ENCODE measurements at regions not wholly inside any gene's neighbourhood (a gene's known extent, or its start where the extent isn't known, plus 50 kb on each side); places are given as distances from the start of the nearest gene placed in this dataset.

DNA sequence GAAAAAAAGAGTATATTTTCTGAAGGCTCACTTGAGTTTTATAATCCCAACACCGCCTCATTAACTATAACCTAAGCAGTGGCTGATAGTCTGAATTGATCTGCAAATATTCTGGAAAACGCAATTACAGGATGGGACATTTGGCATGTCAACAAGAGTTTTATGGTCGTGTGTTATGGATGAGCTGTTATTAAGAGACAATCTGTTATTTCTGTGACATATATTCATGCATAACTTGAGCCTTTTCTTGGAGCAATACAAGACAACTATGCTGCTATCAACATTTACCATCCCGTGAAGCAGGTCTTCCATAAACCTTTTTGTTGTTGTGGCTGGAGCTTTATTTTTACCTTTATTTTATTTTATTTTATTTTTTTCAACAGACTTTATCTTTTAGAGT is 164.4 kb downstream of the SCG2 start:
- no peak overlapping the region for H3K4me3 ChIP-seq (replicated peaks; ENCODE audit: low read depth, low read length)
- TF ChIP-seq, protein P1, sequence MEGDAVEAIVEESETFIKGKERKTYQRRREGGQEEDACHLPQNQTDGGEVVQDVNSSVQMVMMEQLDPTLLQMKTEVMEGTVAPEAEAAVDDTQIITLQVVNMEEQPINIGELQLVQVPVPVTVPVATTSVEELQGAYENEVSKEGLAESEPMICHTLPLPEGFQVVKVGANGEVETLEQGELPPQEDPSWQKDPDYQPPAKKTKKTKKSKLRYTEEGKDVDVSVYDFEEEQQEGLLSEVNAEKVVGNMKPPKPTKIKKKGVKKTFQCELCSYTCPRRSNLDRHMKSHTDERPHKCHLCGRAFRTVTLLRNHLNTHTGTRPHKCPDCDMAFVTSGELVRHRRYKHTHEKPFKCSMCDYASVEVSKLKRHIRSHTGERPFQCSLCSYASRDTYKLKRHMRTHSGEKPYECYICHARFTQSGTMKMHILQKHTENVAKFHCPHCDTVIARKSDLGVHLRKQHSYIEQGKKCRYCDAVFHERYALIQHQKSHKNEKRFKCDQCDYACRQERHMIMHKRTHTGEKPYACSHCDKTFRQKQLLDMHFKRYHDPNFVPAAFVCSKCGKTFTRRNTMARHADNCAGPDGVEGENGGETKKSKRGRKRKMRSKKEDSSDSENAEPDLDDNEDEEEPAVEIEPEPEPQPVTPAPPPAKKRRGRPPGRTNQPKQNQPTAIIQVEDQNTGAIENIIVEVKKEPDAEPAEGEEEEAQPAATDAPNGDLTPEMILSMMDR (IDR thresholded peaks at IDR 0.05; ENCODE audit: low read length, missing control alignments): no peak
- DNase-seq (ENCODE audit: low read depth): no peak

DNA sequence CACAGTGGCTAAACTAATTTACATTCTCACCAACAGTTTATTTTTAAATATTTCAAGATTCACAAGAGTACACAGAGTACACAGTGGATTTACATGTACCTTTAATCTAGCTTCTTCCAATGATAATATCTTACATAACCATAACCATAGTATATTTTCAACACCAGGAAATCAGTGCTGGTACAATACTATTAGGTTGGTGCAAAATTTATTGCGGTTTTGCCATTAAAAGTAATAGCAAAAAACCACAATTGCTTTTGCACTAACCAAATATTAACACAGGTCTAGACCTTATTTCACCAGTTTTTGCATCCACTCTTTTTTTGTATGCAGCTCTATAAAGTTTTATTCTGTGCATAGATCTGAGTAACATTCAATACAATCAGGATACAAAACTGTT is 163.0 kb downstream of the SCG2 start:
- TF ChIP-seq, protein P1 (IDR thresholded peaks at IDR 0.05; ENCODE audit: low read length, missing control alignments): no peak
- no peak overlapping the region for H3K4me3 ChIP-seq (replicated peaks; ENCODE audit: low read depth, low read length)
- no peak for DNase-seq (ENCODE audit: low read depth)

DNA sequence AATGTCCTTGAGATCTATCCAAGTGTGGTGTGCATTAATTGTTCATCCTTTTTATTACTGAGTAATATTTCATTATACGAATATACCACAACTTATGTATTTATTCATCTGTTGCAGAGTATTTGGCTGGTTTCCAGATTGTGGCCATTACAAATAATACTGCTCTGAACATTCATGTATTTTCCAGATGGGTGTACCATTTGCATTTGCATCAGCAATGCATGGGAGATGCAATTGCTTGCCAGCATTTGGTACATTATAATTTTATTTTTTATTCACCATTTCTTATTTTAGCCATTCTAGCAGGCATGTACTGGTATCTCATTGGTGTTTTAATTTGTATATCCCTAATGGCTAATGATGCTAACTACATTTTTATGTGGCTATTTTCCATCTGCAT is 162.4 kb downstream of the SCG2 start:
- TF ChIP-seq, protein P1 (IDR thresholded peaks at IDR 0.05; ENCODE audit: low read length, missing control alignments): no peak
- no peak for DNase-seq (ENCODE audit: low read depth)
- no peak overlapping the region for H3K4me3 ChIP-seq (replicated peaks; ENCODE audit: low read depth, low read length)

- H3K4me3 ChIP-seq (replicated peaks; ENCODE audit: low read depth, low read length): no peak overlapping the region
- TF ChIP-seq, protein P1 (IDR thresholded peaks at IDR 0.05; ENCODE audit: low read length, missing control alignments): no peak
- DNase-seq (ENCODE audit: low read depth): no peak
Measured at GRCh38 chr2:223442847-223443246, 159.3 kb downstream of the SCG2 start.

- TF ChIP-seq, protein P1 (IDR thresholded peaks at IDR 0.05; ENCODE audit: low read length, missing control alignments): no peak
- no peak for DNase-seq (ENCODE audit: low read depth)
- no peak overlapping the region for H3K4me3 ChIP-seq (replicated peaks; ENCODE audit: low read depth, low read length)
Measured at GRCh38 chr2:223450246-223450645, 151.9 kb downstream of the SCG2 start.

DNA sequence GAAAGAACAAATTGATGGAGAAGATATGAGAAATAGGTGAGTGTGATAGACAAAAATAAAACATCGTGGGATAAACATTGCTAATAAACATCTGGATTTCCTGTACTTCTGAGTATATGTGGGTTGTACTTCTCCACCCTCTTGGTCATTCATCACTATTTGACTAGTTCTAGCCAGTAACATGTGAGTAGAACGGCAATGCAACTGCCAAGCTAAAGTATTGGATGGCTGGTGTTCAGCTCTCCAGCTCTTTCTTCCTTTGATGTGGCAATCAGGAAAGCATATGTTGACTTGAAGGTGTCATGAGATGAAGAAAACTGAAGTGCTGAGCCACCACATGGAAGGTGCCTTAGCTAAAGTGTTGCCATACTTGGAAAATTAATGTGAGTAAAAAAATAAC is 144.9 kb downstream of the SCG2 start:
- TF ChIP-seq, protein P1 (IDR thresholded peaks at IDR 0.05; ENCODE audit: low read length, missing control alignments): no peak

GRCh38 chr2:223459328-223459939 is 142.7 kb downstream of the SCG2 start:
- no peak overlapping the region for H3K4me3 ChIP-seq (replicated peaks; ENCODE audit: low read depth, low read length)
- DNase-seq (ENCODE audit: low read depth): peak; percentile 63
- TF ChIP-seq, protein P1 (IDR thresholded peaks at IDR 0.05; ENCODE audit: low read length, missing control alignments): peak; percentile 42

More for the DNA sequence above, 144.9 kb downstream of the SCG2 start:
- no peak overlapping the region for H3K4me3 ChIP-seq (replicated peaks; ENCODE audit: low read depth, low read length)
- no peak for DNase-seq (ENCODE audit: low read depth)
